ENCODE measurements at regions not wholly inside any gene's neighbourhood (a gene's known extent, or its start where the extent isn't known, plus 50 kb on each side); places are given as distances from the start of the nearest gene placed in this dataset.
"Not testable (repeated sequence)": the region's sequence is repeated elsewhere in the genome, so short reads cannot be mapped to it uniquely, and the experiment has no call there.

DNA sequence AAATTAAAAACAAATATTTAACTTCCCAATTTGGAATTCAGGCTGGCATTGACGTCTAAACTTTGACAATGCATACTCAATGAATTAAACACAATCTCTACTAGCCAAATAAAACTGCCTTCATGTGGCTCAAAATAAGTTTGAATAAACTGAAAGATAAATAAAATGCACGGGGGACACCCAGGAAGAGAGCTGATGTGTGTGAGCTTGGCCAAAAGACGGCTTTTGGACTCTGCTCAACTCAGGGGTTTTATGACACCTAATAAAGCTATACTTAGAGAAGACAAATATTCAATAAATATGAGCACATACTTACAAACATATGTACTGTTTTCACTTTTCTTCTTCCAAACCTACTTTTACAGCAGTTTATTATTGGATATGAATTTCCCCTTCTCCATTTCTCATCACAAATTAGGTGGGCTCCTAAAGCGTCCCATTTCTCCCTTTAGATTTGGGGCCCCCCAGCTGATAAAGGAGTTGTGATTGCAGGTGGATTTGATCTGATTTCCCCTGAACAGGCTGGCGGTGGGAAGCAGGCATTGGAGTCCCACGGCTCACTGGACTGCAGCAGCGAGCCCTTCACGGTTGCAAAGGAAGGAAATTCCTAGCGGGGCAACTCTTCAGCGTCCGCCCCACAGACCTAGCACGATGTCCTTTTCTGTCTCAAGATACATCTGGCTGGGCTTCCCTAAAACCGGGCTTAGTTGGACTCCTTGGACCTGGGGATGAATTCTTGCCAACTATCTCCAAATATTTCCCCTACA, 79.6 kb downstream of the INSIG1 start:
- DNase-seq (ENCODE audit: low read depth) = no peak

DNA sequence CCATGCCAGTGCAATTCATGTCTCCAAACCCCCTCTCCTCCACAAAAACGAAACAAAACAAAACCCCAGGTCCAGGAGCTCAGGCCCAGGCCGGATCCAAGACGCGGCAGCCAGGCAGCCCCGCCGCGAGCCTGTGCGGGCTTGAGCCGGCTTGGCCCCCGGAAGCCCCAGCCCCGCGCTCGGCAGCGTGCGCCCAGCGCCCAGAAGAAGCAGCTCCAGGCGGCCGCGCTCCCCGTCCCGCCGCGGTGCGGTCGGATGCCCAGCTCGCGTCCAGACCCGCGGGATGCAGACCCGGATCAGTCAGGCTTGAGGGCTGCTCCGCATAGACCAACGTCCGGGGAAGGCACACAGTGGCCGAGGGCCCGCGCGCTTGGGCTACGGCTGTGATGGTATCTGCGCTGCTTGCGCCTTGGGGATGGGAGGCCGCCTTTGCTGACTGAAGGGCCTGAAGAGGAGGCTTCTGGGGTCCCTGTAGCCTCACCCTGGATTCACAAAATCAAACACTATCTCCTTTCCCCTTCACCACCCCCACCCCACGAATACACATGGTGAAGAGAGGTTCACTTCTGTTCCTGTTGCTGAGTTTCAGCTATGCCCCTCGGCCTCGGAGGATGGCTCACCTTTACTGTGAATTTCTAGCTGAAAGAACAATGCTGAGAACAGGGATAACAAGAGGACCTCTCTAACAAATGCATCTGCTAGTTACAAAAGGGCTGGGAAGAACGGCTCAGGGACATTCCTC, 79.9 kb upstream of the EN2 start:
- no peak for DNase-seq (ENCODE audit: low read depth)

DNA sequence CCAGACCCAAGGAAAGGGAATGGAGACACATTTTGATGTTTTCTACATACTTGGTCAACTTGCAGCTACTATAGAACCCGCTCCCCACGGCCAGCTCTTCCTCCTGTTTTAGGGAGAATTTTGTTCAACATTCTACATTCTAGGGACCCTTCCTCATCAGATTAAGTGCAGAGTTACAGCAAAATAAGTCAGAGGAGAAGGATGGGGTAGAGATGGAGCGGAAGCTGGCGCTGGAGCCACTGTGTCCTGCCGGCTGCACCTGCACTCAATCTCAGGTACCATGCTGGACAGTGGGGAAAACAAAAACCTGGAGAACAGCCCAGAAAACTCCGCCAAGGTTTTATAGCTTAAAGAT, 79.4 kb upstream of the EN2 start:
- no peak for DNase-seq (ENCODE audit: low read depth)

- no peak for DNase-seq (ENCODE audit: low read depth)
These were observed 78.7 kb upstream of the EN2 start for GRCh38 chr7:155378959-155379871.

DNA sequence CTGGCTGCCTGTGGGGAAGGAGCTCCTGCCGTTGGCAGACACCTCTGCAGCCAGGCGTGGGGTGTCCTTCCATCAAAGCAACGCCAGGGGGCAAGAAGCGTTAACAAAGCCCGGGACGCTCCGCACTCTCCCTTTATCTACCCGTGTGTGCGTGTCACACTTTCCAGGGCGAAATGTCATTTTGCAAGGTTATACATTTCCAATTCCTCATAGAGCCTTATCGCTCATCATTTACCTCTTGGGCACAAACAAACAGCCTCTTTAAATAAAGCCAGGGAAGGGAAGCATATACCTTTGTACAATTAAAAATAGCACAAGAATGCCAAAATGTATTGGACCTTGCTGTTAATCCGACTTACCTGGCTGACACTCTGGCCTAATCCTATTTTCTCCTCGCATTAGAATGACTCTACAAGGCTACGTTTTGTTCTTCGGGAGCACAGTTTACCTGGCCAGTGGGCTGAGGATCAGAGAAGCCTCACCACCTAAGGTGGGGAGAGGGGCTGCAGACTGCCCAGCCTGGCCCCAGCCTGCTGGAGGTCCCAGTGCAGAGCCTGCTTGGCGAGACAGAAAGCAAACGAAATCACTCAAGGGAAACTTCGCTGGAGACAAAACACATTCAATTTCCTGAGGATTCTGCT, 77.6 kb upstream of the EN2 start:
- peak; percentile 36 for DNase-seq (ENCODE audit: low read depth)

DNA sequence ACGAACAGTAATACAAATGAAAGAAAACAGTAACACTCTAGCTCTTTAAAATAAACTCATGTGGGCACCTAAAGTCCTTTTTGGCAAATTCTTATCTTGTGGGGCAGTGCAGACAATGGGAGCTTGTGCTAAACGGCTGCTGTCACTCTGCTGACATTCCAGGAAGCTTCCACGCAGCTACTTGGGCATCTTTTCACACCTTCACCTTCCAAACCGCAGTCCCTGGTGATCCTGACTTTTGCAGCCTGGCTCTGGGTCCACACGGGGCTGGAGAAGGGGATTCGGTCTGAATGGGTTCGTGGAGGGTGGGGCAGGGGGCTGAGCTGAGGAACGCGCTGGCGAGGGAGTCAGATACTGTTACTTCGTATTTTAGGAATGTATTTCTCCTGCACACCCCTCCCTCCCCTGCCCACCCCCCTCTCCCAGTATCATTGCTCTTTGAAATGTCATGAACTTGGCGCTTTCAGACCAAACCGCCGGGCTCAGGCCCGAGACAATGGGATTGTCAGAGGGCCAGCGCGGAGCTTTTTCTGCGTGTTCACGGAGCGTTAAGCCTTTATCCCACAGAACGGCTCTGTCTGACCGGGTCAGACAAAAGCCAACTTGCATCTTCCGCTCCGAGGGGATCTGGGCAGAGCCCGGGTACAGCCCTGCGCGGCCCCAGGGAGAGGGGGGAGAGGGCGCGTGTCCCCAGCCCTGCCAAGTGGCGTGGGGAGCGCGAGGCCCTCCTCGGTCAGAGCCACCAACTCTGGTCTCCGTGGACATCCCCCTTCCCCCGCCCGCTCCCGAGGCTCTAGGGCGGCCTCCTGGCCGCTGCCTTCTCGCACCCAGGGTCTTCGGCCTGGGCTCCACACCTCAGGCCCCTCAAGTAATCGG, 76.7 kb upstream of the EN2 start:
- no peak for DNase-seq (ENCODE audit: low read depth)

DNA sequence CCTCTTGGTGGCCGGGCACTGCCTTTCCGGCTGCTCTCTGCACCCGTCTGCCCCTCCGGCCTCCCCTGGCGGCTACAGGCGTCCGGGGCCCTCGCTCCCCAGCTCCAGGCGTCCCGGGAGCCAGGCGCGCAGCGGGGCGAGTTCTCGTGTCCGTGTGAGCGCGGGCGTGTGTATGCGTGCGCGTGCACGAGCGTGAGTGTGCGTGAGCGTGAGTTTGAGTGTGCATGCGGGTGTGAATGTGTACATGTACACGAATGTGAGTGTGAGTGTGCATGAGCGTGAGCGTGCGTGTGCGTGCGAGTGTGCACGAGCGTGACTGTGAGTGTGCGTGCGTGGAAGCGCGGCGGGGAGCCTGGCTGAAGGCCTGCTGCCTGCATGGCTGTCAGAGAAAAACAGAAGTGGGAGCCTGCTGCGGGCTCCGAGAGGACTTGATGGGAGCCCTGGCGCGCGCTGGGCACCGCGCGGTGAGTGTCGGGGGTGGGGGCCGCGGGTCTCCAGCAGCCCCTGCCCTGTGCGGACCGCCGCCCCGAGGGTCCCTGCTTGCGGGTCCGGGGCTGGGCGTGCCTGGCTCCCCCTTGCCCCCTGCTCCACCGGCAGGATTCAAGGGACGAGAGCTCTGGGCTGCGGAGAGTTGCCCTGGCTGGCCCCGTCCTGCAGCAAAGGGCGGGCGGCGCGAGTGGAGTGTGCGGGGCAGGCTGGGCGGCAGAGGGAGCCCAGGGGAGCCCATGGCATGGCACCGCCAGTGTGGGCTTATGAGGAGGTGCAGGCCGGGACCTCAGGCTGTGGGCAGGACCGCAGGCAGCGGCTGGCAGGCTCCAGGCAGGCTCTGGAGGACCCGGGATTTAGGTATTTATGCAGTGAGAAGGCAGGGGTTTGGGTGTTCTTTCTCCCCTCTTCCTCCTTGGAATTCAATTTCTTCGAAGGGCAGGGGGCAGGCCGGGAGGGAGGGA, 75.8 kb upstream of the EN2 start:
- no peak for DNase-seq (ENCODE audit: low read depth)

DNA sequence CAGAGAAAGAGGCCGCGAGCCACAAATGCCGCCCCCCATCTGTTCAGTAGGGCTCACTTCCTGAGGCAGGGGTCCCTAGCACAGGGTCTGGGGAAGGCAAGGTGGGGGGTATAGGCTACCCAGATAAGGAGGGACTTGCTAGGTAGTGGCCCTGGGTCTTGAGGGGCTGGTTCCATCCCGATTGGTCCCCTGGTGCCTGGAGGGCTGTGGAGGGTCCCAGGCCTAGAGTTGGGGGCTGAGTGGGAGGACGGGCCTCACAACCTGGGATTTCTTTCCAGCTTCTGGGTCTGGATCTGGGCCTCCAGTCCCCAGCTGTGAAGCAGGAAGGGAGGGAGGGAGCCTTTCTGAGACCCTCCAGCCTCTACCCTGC, 75.1 kb upstream of the EN2 start:
- DNase-seq (ENCODE audit: low read depth) = no peak

GRCh38 chr7:155383756-155384491, 74.0 kb upstream of the EN2 start:
- no peak for DNase-seq (ENCODE audit: low read depth)

DNA sequence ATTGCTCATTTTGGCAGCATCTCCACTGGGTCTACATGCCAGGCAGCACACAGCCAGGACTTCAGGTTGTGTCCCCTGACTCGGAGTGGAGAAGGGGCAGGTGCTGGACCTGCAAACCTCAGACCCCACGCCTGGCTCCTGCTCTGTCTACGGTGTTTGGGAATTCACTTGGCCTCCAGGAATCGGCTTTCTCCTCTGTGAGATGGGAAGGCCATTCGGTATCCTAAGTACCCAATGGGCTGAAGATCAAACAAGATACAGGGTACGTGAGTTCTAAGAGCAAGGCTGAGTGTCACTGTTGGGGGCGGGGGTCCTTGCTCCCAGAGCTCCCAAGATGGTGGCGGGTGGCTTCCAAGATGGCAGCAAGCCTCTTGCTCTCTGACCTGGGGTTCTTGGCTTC, 73.2 kb upstream of the EN2 start:
- no peak for DNase-seq (ENCODE audit: low read depth)

DNA sequence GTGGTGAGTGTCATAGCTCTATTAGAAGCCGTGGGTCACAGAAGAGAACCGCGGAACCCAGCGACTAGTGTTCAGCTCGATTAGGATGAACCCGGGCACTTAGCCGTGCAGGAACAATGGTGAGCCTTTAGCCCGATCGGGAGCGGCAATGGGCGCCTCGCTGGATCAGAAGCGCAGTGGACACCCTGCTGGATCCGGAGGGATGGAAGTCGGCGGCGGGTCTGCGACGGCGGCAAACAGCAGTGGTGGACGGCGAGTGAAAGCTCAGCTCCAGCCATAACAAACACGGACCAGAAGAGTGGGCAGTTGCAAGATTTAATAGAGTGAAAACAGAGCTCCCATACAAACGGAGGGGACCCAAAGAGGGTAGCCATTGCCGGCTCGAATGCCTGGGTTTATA, 72.7 kb upstream of the EN2 start:
- not testable (repeated sequence) for DNase-seq (ENCODE audit: low read depth)

DNA sequence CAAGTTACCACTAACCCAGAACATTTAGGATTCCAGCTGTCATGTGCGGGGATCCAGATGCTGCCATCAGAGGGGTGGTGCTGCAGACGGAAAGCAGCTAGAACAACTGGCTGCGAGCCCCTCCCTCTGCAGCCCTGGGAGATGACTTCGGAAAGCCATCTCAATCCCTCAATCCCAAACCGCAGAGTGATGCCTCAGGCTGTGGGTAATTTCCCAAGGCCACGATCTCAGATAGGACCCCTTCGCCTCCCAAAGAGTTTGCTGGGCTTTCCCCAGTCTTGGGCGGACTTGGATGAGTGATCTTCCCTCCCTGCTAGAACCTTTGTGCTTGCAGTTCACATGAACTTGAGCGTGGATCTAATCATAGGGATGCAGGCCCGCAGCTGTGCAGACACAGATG, 71.3 kb upstream of the EN2 start:
- DNase-seq (ENCODE audit: low read depth) = no peak

DNA sequence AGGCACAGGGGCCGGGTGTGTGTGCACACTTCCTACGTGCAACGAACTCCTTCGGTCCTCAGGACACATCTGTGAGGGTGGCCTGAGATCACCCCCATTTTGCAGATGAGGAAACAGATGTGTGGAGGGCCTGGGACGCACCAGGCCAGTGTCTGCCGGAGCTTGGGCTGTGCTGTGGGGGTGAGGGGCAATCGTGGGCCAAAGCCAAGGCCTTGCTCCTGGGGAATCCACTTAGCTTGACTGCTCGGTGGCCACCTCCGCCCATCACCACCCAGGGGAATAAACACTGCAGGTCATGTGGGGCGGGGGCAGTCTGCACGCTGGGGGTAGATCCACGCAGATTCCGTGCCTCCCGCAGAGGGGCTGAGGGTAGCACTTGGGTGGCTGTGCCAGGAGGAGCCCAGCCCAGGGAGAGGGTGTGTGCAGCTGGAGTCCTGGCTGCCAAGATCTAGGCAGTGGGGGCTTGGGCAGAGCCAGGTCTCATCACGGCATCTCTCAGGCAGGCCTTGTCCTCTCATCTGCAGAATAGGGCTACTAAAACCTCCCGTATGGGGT, 70.8 kb upstream of the EN2 start:
- no peak for DNase-seq (ENCODE audit: low read depth)

GRCh38 chr7:155388561-155388960, 69.4 kb upstream of the EN2 start:
- DNase-seq (ENCODE audit: low read depth) = no peak

GRCh38 chr7:155391414-155391813, 66.5 kb upstream of the EN2 start:
- no peak for DNase-seq (ENCODE audit: low read depth)

GRCh38 chr7:155392726-155393570, 65.0 kb upstream of the EN2 start:
- DNase-seq (ENCODE audit: low read depth) = no peak

GRCh38 chr7:155394413-155394812, 63.5 kb upstream of the EN2 start:
- DNase-seq (ENCODE audit: low read depth) = no peak

GRCh38 chr7:155395176-155395797, 62.6 kb upstream of the EN2 start:
- no peak for DNase-seq (ENCODE audit: low read depth)

Measured in fibroblast of the conjunctiva (primary cell).